IPS DF 6.9 (cell line): ENCODE measurements at regions not wholly inside any gene's neighbourhood (a gene's known extent, or its start where the extent isn't known, plus 50 kb on each side); places are given as distances from the start of the nearest gene placed in this dataset.

Experiments
- DNase-seq: peaks from one replicate; pipeline ENCODE4 v3.0.0-alpha.2; 2013; ENCODE audit warnings: low read depth, low spot score
- H3K27ac ChIP-seq: one replicate; pipeline ENCODE4 v1.5.1; 2013; ENCODE audit warnings: low read length, control low read depth
- H3K27me3 ChIP-seq: 2 replicates; pipeline ENCODE4 v1.6.1; 2013; ENCODE audit warnings: mild to moderate bottlenecking, low read length; ENCODE audit not compliant: control insufficient read depth, insufficient read depth
- H3K36me3 ChIP-seq: 2 replicates; pipeline ENCODE4 v1.6.1; 2013; ENCODE audit warnings: low read length; ENCODE audit not compliant: control insufficient read depth, insufficient read depth
- H3K4me1 ChIP-seq: 2 replicates; pipeline ENCODE4 v1.6.1; 2013; ENCODE audit warnings: low read length; ENCODE audit not compliant: control insufficient read depth, insufficient read depth
- H3K4me3 ChIP-seq: 2 replicates; pipeline ENCODE4 v1.5.1; 2013; ENCODE audit warnings: mild to moderate bottlenecking, low read length
- H3K9me3 ChIP-seq: 2 replicates; pipeline ENCODE4 v1.6.1; 2013; ENCODE audit warnings: low read length, inconsistent platforms; ENCODE audit not compliant: control insufficient read depth, insufficient read depth
- WGBS: extraction: QIAGEN DNeasy Blood & Tissue Kit; methylation state at CpG from one replicate; pipeline ENCODE4 v1.1.7; 2013; ENCODE audit warnings: mixed read lengths, missing lambda C conversion rate; ENCODE audit not compliant: insufficient read length, insufficient coverage; 5-methylcytosine and 5-hydroxymethylcytosine counted together

DNA sequence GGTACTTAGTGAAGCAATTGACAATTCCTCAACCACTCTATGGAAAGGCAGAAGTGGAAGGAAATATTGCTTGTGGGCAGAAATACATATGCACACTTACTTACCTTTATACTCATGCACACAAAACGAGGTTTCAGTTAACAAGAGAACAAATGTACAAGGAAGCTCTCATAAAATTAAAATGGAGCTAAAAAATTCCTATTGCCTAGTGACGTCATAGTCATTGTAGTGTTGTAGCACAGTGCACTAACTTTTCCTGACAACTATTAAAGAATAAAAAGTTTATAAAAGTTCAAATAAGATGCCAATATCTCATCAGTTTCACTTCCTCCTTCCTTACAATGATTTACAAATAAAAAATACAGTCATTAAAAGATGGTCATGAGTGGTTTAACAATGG is 1161.9 kb upstream of the NRXN1 start:
- Histone ChIP-seq H3K4me1 (no peaks in the 10 kb centered on the region), H3K27me3 (no peaks in the 10 kb centered on the region), H3K4me3 (no peak overlapping the region), H3K36me3 (no peaks in the 10 kb centered on the region), H3K9me3 (no peaks in the 10 kb centered on the region), H3K27ac (no peak overlapping the region)
- no CpG with 5 or more reads among the region's 2 CpGs for WGBS
- no peak for DNase-seq

DNA sequence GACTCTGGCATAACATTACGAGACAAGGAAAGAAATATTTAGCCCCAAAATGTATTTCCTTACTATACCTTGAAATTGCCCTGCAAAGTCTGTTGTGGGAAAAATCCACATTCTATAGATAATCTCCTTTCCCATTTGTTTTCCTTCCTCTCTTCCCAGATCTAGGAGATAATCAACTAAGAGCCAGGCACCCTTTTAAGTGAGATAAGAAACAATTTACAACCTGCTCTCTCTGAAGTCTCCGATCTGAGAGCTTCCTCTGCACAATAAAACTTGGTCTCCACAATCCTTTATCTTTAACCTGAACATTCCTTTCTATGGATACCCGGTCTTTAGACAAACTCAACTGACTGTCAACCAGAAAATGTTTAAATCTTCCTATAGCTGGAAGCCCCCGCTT is 1160.7 kb upstream of the NRXN1 start:
- no CpG with 5 or more reads among the region's 4 CpGs for WGBS
- Histone ChIP-seq H3K4me3 (no peak overlapping the region), H3K4me1 (no peaks in the 10 kb centered on the region), H3K27ac (no peak overlapping the region), H3K9me3 (no peaks in the 10 kb centered on the region), H3K27me3 (no peaks in the 10 kb centered on the region), H3K36me3 (no peaks in the 10 kb centered on the region)
- no peak for DNase-seq

DNA sequence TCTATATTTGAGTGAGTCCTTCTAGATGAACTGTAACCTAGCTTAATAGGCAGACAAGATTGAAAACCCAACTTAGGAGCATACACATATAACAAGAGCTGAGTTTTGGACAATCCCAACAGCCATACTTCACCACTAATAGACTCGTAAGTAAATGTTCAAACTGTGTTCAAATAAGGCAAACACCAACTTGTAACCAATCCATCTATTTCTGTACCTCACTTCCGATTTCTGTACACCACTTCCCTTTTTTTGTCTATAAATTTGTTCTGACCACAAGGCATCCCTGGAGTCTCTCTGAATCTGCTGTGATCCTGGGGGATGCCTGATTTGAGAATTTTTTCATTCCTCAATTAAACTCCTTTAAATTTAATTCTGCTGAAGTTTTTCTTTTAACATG is 1149.1 kb upstream of the NRXN1 start:
- Histone ChIP-seq H3K27me3 (no peaks in the 10 kb centered on the region), H3K9me3 (no peaks in the 10 kb centered on the region), H3K27ac (no peak overlapping the region), H3K36me3 (no peaks in the 10 kb centered on the region), H3K4me3 (no peak overlapping the region), H3K4me1 (no peaks in the 10 kb centered on the region)
- no peak for DNase-seq
- WGBS, result no CpG with 5 or more reads among the region's 2 CpGs

- Histone ChIP-seq H3K36me3 (no peaks in the 10 kb centered on the region), H3K27ac (no peak overlapping the region), H3K4me1 (no peaks in the 10 kb centered on the region), H3K9me3 (no peaks in the 10 kb centered on the region), H3K4me3 (no peak overlapping the region), H3K27me3 (no peaks in the 10 kb centered on the region)
- WGBS, result no CpG with 5 or more reads among the region's 1 CpG
- DNase-seq, result no peak
Observed at GRCh38 chr2:52178845-52179244, 1146.9 kb upstream of the NRXN1 start.

- no peak overlapping the region for H3K4me3 ChIP-seq
- H3K27ac ChIP-seq, result no peak overlapping the region
- no peaks in the 10 kb centered on the region for H3K4me1 ChIP-seq
- H3K27me3 ChIP-seq, result no peaks in the 10 kb centered on the region
- no peaks in the 10 kb centered on the region for H3K9me3 ChIP-seq
- no peak for DNase-seq
- H3K36me3 ChIP-seq, result no peaks in the 10 kb centered on the region
Observed at GRCh38 chr2:52145005-52145404, 1113.1 kb upstream of the NRXN1 start.

DNA sequence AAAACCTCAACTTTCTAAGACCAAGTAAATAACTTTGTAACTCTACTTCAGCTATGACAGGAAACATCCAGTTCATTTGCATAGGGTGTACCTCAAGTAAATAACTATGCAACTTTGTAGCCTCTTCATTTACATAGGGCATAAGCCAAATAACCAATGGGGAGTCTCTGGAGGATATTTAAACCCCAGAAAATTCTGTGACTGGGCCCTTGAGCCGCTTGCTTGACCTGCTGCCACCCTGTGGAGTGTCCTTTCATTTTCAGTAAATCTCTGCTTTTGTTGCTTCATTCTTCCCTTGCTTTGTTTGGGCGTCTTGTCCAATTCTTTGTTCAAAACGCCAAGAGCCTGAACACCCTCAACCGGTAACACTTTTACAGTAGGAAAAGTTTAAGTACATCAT is 1112.7 kb upstream of the NRXN1 start:
- H3K36me3 ChIP-seq, result no peaks in the 10 kb centered on the region
- no peaks in the 10 kb centered on the region for H3K9me3 ChIP-seq
- DNase-seq, result no peak
- H3K4me1 ChIP-seq, result no peaks in the 10 kb centered on the region
- no CpG with 5 or more reads among the region's 4 CpGs for WGBS
- H3K4me3 ChIP-seq, result no peak overlapping the region
- no peaks in the 10 kb centered on the region for H3K27me3 ChIP-seq
- no peak overlapping the region for H3K27ac ChIP-seq

DNA sequence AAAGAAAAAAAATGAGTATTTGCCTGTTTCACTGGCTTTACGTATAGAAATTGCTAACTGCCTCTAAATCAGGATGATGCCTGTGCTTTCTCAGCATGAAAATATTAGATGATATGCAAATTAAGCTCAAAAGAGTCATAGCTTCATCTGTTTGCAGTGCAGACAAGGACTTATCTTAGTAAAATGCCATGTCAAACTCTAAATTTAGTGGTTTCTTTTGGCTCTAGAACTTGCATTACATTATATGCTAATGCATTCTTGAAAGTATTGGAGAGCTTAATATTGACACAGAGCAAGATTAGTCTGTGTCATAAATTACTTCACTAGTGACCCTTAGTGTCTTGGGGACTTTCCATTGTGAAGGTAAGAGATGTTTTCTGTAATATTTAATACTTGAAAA is 1109.1 kb upstream of the NRXN1 start:
- Histone ChIP-seq H3K4me3 (no peak overlapping the region), H3K4me1 (no peaks in the 10 kb centered on the region), H3K36me3 (no peaks in the 10 kb centered on the region), H3K27ac (no peak overlapping the region), H3K9me3 (no peaks in the 10 kb centered on the region), H3K27me3 (no peaks in the 10 kb centered on the region)
- WGBS, result no CpG with 5 or more reads among the region's 1 CpG
- DNase-seq, result no peak

GRCh38 chr2:52139241-52139640 is 1107.3 kb upstream of the NRXN1 start:
- no peaks in the 10 kb centered on the region for H3K4me1 ChIP-seq
- no peaks in the 10 kb centered on the region for H3K27me3 ChIP-seq
- H3K9me3 ChIP-seq, result no peaks in the 10 kb centered on the region
- H3K27ac ChIP-seq, result no peak overlapping the region
- no peak for DNase-seq
- H3K36me3 ChIP-seq, result no peaks in the 10 kb centered on the region
- no peak overlapping the region for H3K4me3 ChIP-seq

- Histone ChIP-seq H3K9me3 (no peaks in the 10 kb centered on the region), H3K4me1 (no peaks in the 10 kb centered on the region), H3K36me3 (no peaks in the 10 kb centered on the region), H3K27me3 (no peaks in the 10 kb centered on the region), H3K27ac (no peak overlapping the region), H3K4me3 (no peak overlapping the region)
- no CpG with 5 or more reads among the region's 2 CpGs for WGBS
- DNase-seq, result no peak
Observed at GRCh38 chr2:52135235-52135634, 1103.3 kb upstream of the NRXN1 start.

DNA sequence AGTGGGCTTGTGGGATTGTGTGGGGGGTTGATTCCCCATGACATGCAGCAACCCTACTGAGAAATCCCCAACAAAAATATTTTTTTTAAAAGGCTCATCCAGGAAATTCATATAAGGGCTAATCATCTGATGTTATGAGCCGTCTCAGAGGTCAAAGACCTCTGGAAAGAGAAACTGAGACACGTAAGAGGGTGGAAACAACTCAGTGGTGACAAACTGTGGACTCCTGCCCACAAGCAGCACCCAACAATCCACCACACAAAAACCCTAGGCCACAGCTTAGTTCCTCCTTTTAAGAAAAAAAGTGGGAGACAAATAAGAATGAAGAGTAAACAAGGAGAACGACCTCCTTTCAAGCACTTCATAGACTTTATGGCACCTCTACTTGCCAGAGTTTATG is 1096.1 kb upstream of the NRXN1 start:
- Histone ChIP-seq H3K27ac (no peak overlapping the region), H3K4me1 (no peaks in the 10 kb centered on the region), H3K27me3 (no peaks in the 10 kb centered on the region), H3K36me3 (no peaks in the 10 kb centered on the region), H3K4me3 (no peak overlapping the region), H3K9me3 (no peaks in the 10 kb centered on the region)
- no CpG with 5 or more reads among the region's 3 CpGs for WGBS
- no peak for DNase-seq

DNA sequence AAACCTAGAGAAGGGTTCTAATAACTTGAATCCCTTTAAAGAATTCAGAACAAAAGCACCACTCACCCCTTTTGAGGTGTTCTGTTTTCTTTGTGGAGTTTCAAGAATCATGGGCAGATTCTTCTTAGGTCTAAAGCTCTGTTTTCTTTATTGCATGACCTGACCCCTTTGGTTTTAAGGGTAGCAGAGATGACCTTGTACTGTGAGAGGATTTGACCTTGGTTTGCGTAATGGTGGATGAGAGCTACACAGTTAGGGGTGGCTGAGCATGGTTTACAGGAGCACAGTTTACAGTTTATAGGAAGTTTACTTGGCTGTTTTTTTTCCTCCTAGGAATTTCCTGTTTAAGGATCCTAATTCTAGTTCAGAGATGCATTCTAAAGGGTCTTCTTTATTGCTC is 1095.6 kb upstream of the NRXN1 start:
- DNase-seq, result no peak
- Histone ChIP-seq H3K27me3 (no peaks in the 10 kb centered on the region), H3K4me3 (no peak overlapping the region), H3K9me3 (no peaks in the 10 kb centered on the region), H3K4me1 (no peaks in the 10 kb centered on the region), H3K27ac (no peak overlapping the region), H3K36me3 (no peaks in the 10 kb centered on the region)
- no CpG with 5 or more reads among the region's 1 CpG for WGBS
